Endothelial cell of umbilical vein (primary cell): ENCODE measurements at regions not wholly inside any gene's neighbourhood (a gene's known extent, or its start where the extent isn't known, plus 50 kb on each side); places are given as distances from the start of the nearest gene placed in this dataset.

Experiments
- BruUV-seq: library from RNA; stranded (reverse); fragments of 400-500 nt; replicated peaks from 2 replicates; lab custom pipeline; 2021; lab: Mats Ljungman, UMichigan
- CTCF ChIA-PET: fragments of 300-600, 350-600 bp; sonication (Branson Sonifier 250); formaldehyde crosslinking; loops from one replicate; lab custom pipeline; 2021; ENCODE audit warnings: antibody characterized with exemption, inconsistent platforms; lab: Charles Lee
- POLR2A ChIA-PET: fragments of 300-600, 350-600 bp; sonication (Branson Sonifier 250); formaldehyde crosslinking; loops from one replicate; lab custom pipeline; 2021; ENCODE audit warnings: antibody characterized with exemption, inconsistent platforms; lab: Charles Lee
- DNase-seq: peaks from one replicate; pipeline ENCODE4 v3.0.0-alpha.2; 2011; ENCODE audit warnings: low read depth, low spot score
- FAIRE-seq: peaks from 2 replicates; lab custom pipeline; 2011; peaks lifted over from hg19 to GRCh38; lab: Jason Lieb, UNC
- H2AFZ ChIP-seq: 2 replicates; pipeline ENCODE4 v1.6.0; 2012; ENCODE audit warnings: low read depth, low read length, control low read depth, inconsistent platforms
- H3K27ac ChIP-seq: 2 replicates; pipeline ENCODE4 v1.5.1; 2011; ENCODE audit warnings: low read depth, mild to moderate bottlenecking, control low read depth, low read length, moderate library complexity; ENCODE audit not compliant: insufficient read depth
- H3K27me3 ChIP-seq, 2 experiments: 2 replicates each; pipeline versions ENCODE4 v1.6.0 to v1.6.1; 2011; ENCODE audit warnings: low read length in 2 of 2, mixed read lengths in 1 of 2; ENCODE audit not compliant: control insufficient read depth in 2 of 2, insufficient read depth in 2 of 2
- H3K36me3 ChIP-seq, 2 experiments: 2 replicates in 1 of 2; 3 replicates in 1 of 2; pipeline ENCODE4 v1.5.1; 2011; ENCODE audit warnings: low read length in 2 of 2, mild to moderate bottlenecking in 1 of 2, moderate library complexity in 1 of 2; ENCODE audit not compliant: control insufficient read depth in 2 of 2, insufficient read depth in 2 of 2; ENCODE audit errors: extremely low read depth in 1 of 2
- H3K4me1 ChIP-seq: 3 replicates; pipeline ENCODE4 v1.5.1; 2011; ENCODE audit warnings: mild to moderate bottlenecking, low read length; ENCODE audit not compliant: control insufficient read depth, insufficient read depth; ENCODE audit errors: extremely low read depth
- H3K4me2 ChIP-seq: 2 replicates; pipeline ENCODE4 v1.6.1; 2011; ENCODE audit warnings: low read length, control low read depth, mixed read lengths; ENCODE audit not compliant: insufficient read depth
- H3K4me3 ChIP-seq, 3 experiments: fragments of 200-600 bp in 1 of 3; sonication (generic), shearing (Covaris generic) in 1 of 3; replicated peaks in 1 of 3; 2 replicates each; pipeline ENCODE4 v1.5.1; 2011 to 2016; ENCODE audit warnings: control low read depth in 3 of 3, low read length in 3 of 3, mild to moderate bottlenecking in 2 of 3, inconsistent platforms in 1 of 3, low read depth in 1 of 3, moderate library complexity in 1 of 3; ENCODE audit not compliant: insufficient read depth in 1 of 3
- H3K79me2 ChIP-seq: 2 replicates; pipeline ENCODE4 v1.6.0; 2012; ENCODE audit warnings: low read length, inconsistent platforms; ENCODE audit not compliant: control insufficient read depth, insufficient read depth
- H3K9ac ChIP-seq: replicated peaks from 2 replicates; pipeline ENCODE3; 2011; ENCODE audit warnings: low read length, control low read depth; ENCODE audit not compliant: insufficient read depth; ENCODE audit errors: extremely low read depth
- H3K9me1 ChIP-seq: replicated peaks from 3 replicates; pipeline ENCODE4 v1.6.0; 2011; ENCODE audit warnings: mild to moderate bottlenecking, low read length; ENCODE audit not compliant: control insufficient read depth, insufficient read depth; ENCODE audit errors: extremely low read depth
- H3K9me3 ChIP-seq: replicated peaks from 2 replicates; pipeline ENCODE4 v1.5.1; 2012; ENCODE audit warnings: low read length, inconsistent platforms; ENCODE audit not compliant: control insufficient read depth, insufficient read depth
- H4K20me1 ChIP-seq: replicated peaks from 2 replicates; pipeline ENCODE3; 2011; ENCODE audit warnings: mild to moderate bottlenecking, low read length; ENCODE audit not compliant: control insufficient read depth, insufficient read depth; ENCODE audit errors: extremely low read depth
- EZH2 ChIP-seq: IDR thresholded peaks from 2 replicates; pipeline ENCODE4 v1.6.1; 2012; ENCODE audit warnings: borderline replicate concordance, low read depth, mild to moderate bottlenecking, moderate library complexity, low read length, inconsistent platforms; ENCODE audit not compliant: severe bottlenecking
- FOS ChIP-seq: IDR thresholded peaks from 2 replicates; pipeline ENCODE4 v1.6.1; 2011; ENCODE audit warnings: mild to moderate bottlenecking, low read length, moderate library complexity, borderline replicate concordance; ENCODE audit not compliant: insufficient read depth
- JUN ChIP-seq: IDR thresholded peaks from 2 replicates; pipeline ENCODE4 v1.6.1; 2011; ENCODE audit warnings: borderline replicate concordance, low read depth; ENCODE audit not compliant: insufficient read length, insufficient read depth
- MYC ChIP-seq: IDR thresholded peaks from one replicate; pipeline ENCODE4 v1.6.1; 2011; ENCODE audit warnings: mild to moderate bottlenecking, low read depth, low read length
- POLR2A ChIP-seq: IDR thresholded peaks from 2 replicates; pipeline ENCODE4 v1.6.1; 2012; ENCODE audit warnings: low read depth, mild to moderate bottlenecking, control low read depth, low read length
- POLR2AphosphoS5 ChIP-seq: IDR thresholded peaks from 2 replicates; pipeline ENCODE4 v1.6.1; 2012; ENCODE audit warnings: low read depth, mild to moderate bottlenecking, control low read depth, low read length, moderate library complexity; ENCODE audit not compliant: insufficient read depth
- dilution Hi-C: fragments of 300-500 bp; cut with MboI; formaldehyde crosslinking; loops from one replicate; pipeline ENCODE4 v1.15.0; 2019; ENCODE audit warnings: low sequenced_read_pairs; ENCODE audit not compliant: extremely low pct_ligation_motif_present
- intact Hi-C: fragments of 100-400 bp; cut with micrococcal nuclease; formaldehyde crosslinking; loops from one replicate; pipeline ENCODE4 v1.10.0; 2022
- TF ChIP-seq, protein P1 (sequence below), 2 donors: IDR thresholded peaks; 1 replicate in 1 of 2; 2 replicates in 1 of 2; pipeline ENCODE4 v1.5.1; 2011; ENCODE audit warnings: low read length in 2 of 2, mild to moderate bottlenecking in 2 of 2, moderate library complexity in 2 of 2, control low read depth in 1 of 2, inconsistent platforms in 1 of 2, low read depth in 1 of 2; ENCODE audit not compliant: insufficient read depth in 1 of 2; ENCODE audit errors: extremely low read depth in 1 of 2
- TF ChIP-seq, protein P2 (sequence below): IDR thresholded peaks from 2 replicates; pipeline ENCODE4 v1.6.1; 2011; ENCODE audit not compliant: insufficient read depth, insufficient read length

DNA sequence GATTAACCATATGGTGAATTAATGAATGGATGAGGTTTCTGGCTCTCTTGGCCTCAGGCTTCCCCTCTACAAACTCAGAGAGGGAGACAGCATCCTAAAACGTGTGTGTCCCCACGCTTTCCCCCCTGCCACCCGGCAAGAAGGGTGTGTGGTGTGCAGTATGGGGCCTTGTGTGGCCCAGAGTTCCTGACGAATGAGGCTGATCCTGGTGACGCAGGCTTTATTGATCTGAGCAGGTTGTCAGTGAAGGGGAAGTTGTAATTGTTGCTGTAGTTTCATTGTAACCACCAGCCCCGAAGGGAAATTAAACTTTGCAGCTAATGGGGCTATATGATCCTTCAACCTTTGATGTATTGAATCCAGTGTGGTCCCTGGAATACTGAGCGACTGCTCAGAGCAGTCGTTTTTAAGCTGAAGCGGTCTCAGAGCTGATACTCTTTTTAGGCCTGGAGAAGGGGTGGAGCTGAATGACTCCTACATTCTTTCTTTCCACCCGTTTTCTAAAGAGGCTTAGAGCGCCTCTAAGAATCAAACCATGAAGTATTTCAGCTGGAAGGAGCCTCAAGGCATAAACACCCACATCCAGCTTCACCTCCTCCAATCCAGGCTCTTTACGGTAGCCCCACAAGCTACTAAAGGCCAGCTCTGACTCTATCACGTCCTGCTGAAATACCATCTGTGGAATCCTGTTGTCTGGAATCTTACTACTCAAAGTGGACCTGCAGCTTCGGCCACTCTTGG is 284.7 kb downstream of the MIAT start:
- dilution Hi-C loops: no loop called here
- BruUV-seq: no TSS peak
- DNase-seq: no peak

More for the DNA sequence above, 284.7 kb downstream of the MIAT start:
- no peak overlapping the region for H3K4me2 ChIP-seq
- H3K9ac ChIP-seq: no peak overlapping the region
- no peaks in the 10 kb centered on the region for H3K9me3 ChIP-seq
- no peak overlapping the region for H3K27ac ChIP-seq
- no peak for FAIRE-seq
- POLR2A ChIA-PET: no interaction called here
- intact Hi-C loops: no loop called here
- no peak overlapping the region for H2AFZ ChIP-seq
- H3K4me3 ChIP-seq: no peak overlapping the region
- H3K9me1 ChIP-seq: no peaks in the 10 kb centered on the region
- H3K79me2 ChIP-seq: no peaks in the 10 kb centered on the region
- CTCF ChIA-PET: interaction anchor here (0.9 to 1.5 kb wide), 2 partner anchors 9 to 16 kb away, joined by 3 to 4 read pairs; no protein-coding TSS in a partner anchor
- H3K27me3 ChIP-seq: no peaks in the 10 kb centered on the region
- no peaks in the 10 kb centered on the region for H3K36me3 ChIP-seq
- no peaks in the 10 kb centered on the region for H3K4me1 ChIP-seq
- no peak for TF ChIP-seq JUN
- no peak for TF ChIP-seq FOS
- no peak for TF ChIP-seq MYC
- TF ChIP-seq POLR2AphosphoS5: no peak
- no peak for TF ChIP-seq POLR2A
- TF ChIP-seq EZH2: no peak
- TF ChIP-seq, protein P1, sequence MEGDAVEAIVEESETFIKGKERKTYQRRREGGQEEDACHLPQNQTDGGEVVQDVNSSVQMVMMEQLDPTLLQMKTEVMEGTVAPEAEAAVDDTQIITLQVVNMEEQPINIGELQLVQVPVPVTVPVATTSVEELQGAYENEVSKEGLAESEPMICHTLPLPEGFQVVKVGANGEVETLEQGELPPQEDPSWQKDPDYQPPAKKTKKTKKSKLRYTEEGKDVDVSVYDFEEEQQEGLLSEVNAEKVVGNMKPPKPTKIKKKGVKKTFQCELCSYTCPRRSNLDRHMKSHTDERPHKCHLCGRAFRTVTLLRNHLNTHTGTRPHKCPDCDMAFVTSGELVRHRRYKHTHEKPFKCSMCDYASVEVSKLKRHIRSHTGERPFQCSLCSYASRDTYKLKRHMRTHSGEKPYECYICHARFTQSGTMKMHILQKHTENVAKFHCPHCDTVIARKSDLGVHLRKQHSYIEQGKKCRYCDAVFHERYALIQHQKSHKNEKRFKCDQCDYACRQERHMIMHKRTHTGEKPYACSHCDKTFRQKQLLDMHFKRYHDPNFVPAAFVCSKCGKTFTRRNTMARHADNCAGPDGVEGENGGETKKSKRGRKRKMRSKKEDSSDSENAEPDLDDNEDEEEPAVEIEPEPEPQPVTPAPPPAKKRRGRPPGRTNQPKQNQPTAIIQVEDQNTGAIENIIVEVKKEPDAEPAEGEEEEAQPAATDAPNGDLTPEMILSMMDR (IDR thresholded peaks at IDR 0.05; ENCODE audit: extremely low read depth in 1 of 2, insufficient read depth in 1 of 2, low read depth in 1 of 2, low read length in 2 of 2): no peak
- TF ChIP-seq, protein P2, sequence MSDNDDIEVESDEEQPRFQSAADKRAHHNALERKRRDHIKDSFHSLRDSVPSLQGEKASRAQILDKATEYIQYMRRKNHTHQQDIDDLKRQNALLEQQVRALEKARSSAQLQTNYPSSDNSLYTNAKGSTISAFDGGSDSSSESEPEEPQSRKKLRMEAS: no peak
- no peaks in the 10 kb centered on the region for H4K20me1 ChIP-seq
